ENCODE measurements at regions not wholly inside any gene's neighbourhood (a gene's known extent, or its start where the extent isn't known, plus 50 kb on each side); places are given as distances from the start of the nearest gene placed in this dataset.
"Not testable (repeated sequence)": the region's sequence is repeated elsewhere in the genome, so short reads cannot be mapped to it uniquely, and the experiment has no call there.

DNA sequence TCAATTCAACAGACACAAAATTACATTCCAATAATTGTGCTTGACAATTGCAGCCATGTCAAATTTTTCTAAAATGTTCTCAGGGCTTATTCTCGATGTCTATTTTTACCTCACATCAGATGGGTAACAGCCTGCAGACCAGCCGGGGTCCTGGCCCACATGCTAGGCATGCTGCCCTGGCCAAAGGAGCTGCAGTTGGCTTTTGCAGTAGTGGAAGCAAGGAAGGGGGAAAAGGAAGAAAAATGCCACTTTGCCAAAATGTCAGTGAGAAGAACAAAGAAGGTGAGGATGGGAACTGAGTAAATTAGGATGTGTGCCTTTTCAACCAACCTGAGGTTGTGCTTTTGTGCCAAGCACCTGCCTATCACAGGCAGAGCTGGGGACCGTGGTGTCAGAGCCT, 161.0 kb downstream of the FOXB1 start:
- no peak overlapping the region for H3K4me3 ChIP-seq (ENCODE audit: low read depth, low read length)
- no peak for DNase-seq (ENCODE audit: low read depth)
- TF ChIP-seq, protein P1, sequence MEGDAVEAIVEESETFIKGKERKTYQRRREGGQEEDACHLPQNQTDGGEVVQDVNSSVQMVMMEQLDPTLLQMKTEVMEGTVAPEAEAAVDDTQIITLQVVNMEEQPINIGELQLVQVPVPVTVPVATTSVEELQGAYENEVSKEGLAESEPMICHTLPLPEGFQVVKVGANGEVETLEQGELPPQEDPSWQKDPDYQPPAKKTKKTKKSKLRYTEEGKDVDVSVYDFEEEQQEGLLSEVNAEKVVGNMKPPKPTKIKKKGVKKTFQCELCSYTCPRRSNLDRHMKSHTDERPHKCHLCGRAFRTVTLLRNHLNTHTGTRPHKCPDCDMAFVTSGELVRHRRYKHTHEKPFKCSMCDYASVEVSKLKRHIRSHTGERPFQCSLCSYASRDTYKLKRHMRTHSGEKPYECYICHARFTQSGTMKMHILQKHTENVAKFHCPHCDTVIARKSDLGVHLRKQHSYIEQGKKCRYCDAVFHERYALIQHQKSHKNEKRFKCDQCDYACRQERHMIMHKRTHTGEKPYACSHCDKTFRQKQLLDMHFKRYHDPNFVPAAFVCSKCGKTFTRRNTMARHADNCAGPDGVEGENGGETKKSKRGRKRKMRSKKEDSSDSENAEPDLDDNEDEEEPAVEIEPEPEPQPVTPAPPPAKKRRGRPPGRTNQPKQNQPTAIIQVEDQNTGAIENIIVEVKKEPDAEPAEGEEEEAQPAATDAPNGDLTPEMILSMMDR (conservative IDR thresholded peaks at IDR 0.05; ENCODE audit: low read depth, low read length) = no peak

- no peak for DNase-seq (ENCODE audit: low read depth)
- no peak overlapping the region for H3K4me3 ChIP-seq (ENCODE audit: low read depth, low read length)
Observed at GRCh38 chr15:60172143-60172542, 168.0 kb downstream of the FOXB1 start.

GRCh38 chr15:60179786-60180391, 175.8 kb downstream of the FOXB1 start:
- H3K4me3 ChIP-seq (ENCODE audit: low read depth, low read length) = no peak overlapping the region
- TF ChIP-seq, protein P1 (conservative IDR thresholded peaks at IDR 0.05; ENCODE audit: low read depth, low read length) = peak; percentile 95
- DNase-seq (ENCODE audit: low read depth) = no peak

More at GRCh38 chr15:60172143-60172542, 168.0 kb downstream of the FOXB1 start:
- TF ChIP-seq, protein P1 (conservative IDR thresholded peaks at IDR 0.05; ENCODE audit: low read depth, low read length) = no peak

- not testable (repeated sequence) for H3K4me3 ChIP-seq (ENCODE audit: low read depth, low read length); DNase-seq (ENCODE audit: low read depth)
Observed at GRCh38 chr15:60181957-60182356, 177.8 kb downstream of the FOXB1 start.

- TF ChIP-seq, protein P1 (conservative IDR thresholded peaks at IDR 0.05; ENCODE audit: low read depth, low read length) = no peak
- no peak overlapping the region for H3K4me3 ChIP-seq (ENCODE audit: low read depth, low read length)
- DNase-seq (ENCODE audit: low read depth) = no peak
Observed at GRCh38 chr15:60183366-60183765, 179.3 kb downstream of the FOXB1 start.

GRCh38 chr15:60184579-60184978, 180.5 kb downstream of the FOXB1 start:
- no peak for DNase-seq (ENCODE audit: low read depth)
- TF ChIP-seq, protein P1 (conservative IDR thresholded peaks at IDR 0.05; ENCODE audit: low read depth, low read length) = no peak
- H3K4me3 ChIP-seq (ENCODE audit: low read depth, low read length) = no peak overlapping the region

DNA sequence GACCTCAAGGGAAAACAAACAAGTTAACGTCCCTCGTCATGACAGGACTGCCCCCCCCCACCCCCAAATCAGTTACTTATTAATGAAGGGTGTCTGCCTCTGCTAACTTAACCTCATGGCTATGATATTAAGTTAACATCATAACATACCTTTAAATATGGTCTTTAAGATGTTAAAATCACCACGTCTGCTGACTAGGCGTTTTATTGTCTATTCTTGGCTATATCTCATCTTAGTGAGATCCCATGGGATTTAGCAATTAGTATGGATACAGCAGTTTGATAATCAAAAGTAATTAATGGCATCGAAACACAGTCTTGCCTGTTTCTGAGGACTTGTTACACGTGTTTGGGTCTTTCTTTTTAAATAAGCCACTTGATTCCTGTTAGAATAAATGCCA, 186.9 kb downstream of the FOXB1 start:
- TF ChIP-seq, protein P1 (conservative IDR thresholded peaks at IDR 0.05; ENCODE audit: low read depth, low read length) = no peak
- H3K4me3 ChIP-seq (ENCODE audit: low read depth, low read length) = no peak overlapping the region
- no peak for DNase-seq (ENCODE audit: low read depth)
